ENCODE measurements at regions not wholly inside any gene's neighbourhood (a gene's known extent, or its start where the extent isn't known, plus 50 kb on each side); places are given as distances from the start of the nearest gene placed in this dataset.

- intact Hi-C loops (cut with DNase I): no loop called here
- WGBS (ENCODE audit: insufficient coverage, low coverage, low lambda C conversion rate, missing lambda C conversion rate): 60% methylated on average over 3 of the region's 3 CpGs
- Histone ChIP-seq H3K9me3 (no peaks in the 10 kb centered on the region), H3K36me3 (no peaks in the 10 kb centered on the region), H3K27me3 (no peaks in the 10 kb centered on the region), H3K4me1 (no peaks in the 10 kb centered on the region), H3K4me3 (no peak overlapping the region), H3K27ac (no peak overlapping the region)
- ATAC-seq (no peak), DNase-seq (no peak)
- TF ChIP-seq POLR2A (IDR thresholded peaks at IDR 0.05) (no peak), CTCF (IDR thresholded peaks at IDR 0.05) (no peak)
Observed at GRCh38 chr2:14560716-14561115, 71.8 kb upstream of the LRATD1 start.

- ATAC-seq: peak in 2 of 4 donors; percentile 53 to 64
- Histone ChIP-seq H3K27me3 (no peaks in the 10 kb centered on the region), H3K36me3 (no peaks in the 10 kb centered on the region), H3K4me1 (no peaks in the 10 kb centered on the region), H3K4me3 (no peak overlapping the region), H3K27ac (no peak overlapping the region), H3K9me3 (no peaks in the 10 kb centered on the region)
- intact Hi-C loops (cut with DNase I): no loop called here
- no peak for TF ChIP-seq POLR2A (IDR thresholded peaks at IDR 0.05)
- no peak for TF ChIP-seq CTCF (IDR thresholded peaks at IDR 0.05)
- DNase-seq: no peak
- WGBS (ENCODE audit: insufficient coverage, low coverage, low lambda C conversion rate, missing lambda C conversion rate): 0% methylated on average over 1 of the region's 1 CpG
Observed at GRCh38 chr2:14563324-14563723, 69.2 kb upstream of the LRATD1 start.

- H3K36me3 ChIP-seq: no peaks in the 10 kb centered on the region
- no peak overlapping the region for H3K27ac ChIP-seq
- intact Hi-C loops (cut with DNase I): no loop called here
- H3K4me3 ChIP-seq: no peak overlapping the region
- DNase-seq: no peak
- no peaks in the 10 kb centered on the region for H3K9me3 ChIP-seq
- H3K4me1 ChIP-seq: no peaks in the 10 kb centered on the region
- H3K27me3 ChIP-seq: no peaks in the 10 kb centered on the region
- ATAC-seq: no peak
- TF ChIP-seq CTCF (IDR thresholded peaks at IDR 0.05): no peak
Observed at GRCh38 chr2:14565666-14566065, 66.9 kb upstream of the LRATD1 start.

- no peak overlapping the region for H3K27ac ChIP-seq
- DNase-seq (no peak), ATAC-seq (no peak)
- H3K27me3 ChIP-seq: no peaks in the 10 kb centered on the region
- intact Hi-C loops (cut with DNase I): no loop called here
- WGBS (ENCODE audit: insufficient coverage, low coverage, low lambda C conversion rate, missing lambda C conversion rate): 42% methylated on average over 1 of the region's 1 CpG
- H3K4me1 ChIP-seq: peaks cover 0 to 6% (median 3%) of the 10 kb centered on the region in 4 donors
- H3K36me3 ChIP-seq: no peaks in the 10 kb centered on the region
- TF ChIP-seq POLR2A (IDR thresholded peaks at IDR 0.05) (no peak), CTCF (IDR thresholded peaks at IDR 0.05) (no peak)
- H3K9me3 ChIP-seq: no peaks in the 10 kb centered on the region
- H3K4me3 ChIP-seq: no peak overlapping the region
Observed at GRCh38 chr2:14567561-14567960, 65.0 kb upstream of the LRATD1 start.

GRCh38 chr2:14569294-14569693 lies 63.2 kb upstream of the LRATD1 start:
- 45% methylated on average over 3 of the region's 3 CpGs for WGBS (ENCODE audit: insufficient coverage, low coverage, low lambda C conversion rate, missing lambda C conversion rate)
- Histone ChIP-seq H3K36me3 (no peaks in the 10 kb centered on the region), H3K9me3 (no peaks in the 10 kb centered on the region), H3K27me3 (no peaks in the 10 kb centered on the region), H3K4me3 (no peak overlapping the region), H3K27ac (no peak overlapping the region), H3K4me1 (peaks cover 0 to 14% (median 6%) of the 10 kb centered on the region in 4 donors)
- no peak for TF ChIP-seq CTCF (IDR thresholded peaks at IDR 0.05)
- no peak for TF ChIP-seq POLR2A (IDR thresholded peaks at IDR 0.05)
- ATAC-seq (no peak), DNase-seq (no peak)
- intact Hi-C loops (cut with DNase I): no loop called here

All from right lobe of liver (tissue), 6 donors.